Cardiac muscle cell (in vitro differentiated cells and primary cell): ENCODE measurements at regions not wholly inside any gene's neighbourhood (a gene's known extent, or its start where the extent isn't known, plus 50 kb on each side); places are given as distances from the start of the nearest gene placed in this dataset.
A peak's percentile ranks its signal among the peaks of the same experiment; 100 is the strongest.

ENCODE experiments used
- DNase-seq, 2 donors: peaks; one replicate each; pipeline versions ENCODE4 v3.0.0 to v3.0.0-alpha.2; 2010 to 2017; ENCODE audit warnings: low read depth in 1 of 2, low spot score in 1 of 2
- H3K27ac ChIP-seq: fragments of 200-600 bp; sonication (generic); 2 replicates; pipeline ENCODE4 v1.5.1; 2016
- H3K27me3 ChIP-seq: fragments of 200-600 bp; sonication (generic); 2 replicates; pipeline ENCODE4 v1.6.0; 2016; ENCODE audit warnings: control low read depth
- H3K36me3 ChIP-seq: fragments of 200-600 bp; sonication (generic); 2 replicates; pipeline ENCODE4 v1.5.1; 2016; ENCODE audit warnings: control low read depth
- H3K4me1 ChIP-seq: fragments of 200-600 bp; sonication (generic); 2 replicates; pipeline ENCODE4 v1.8.1; 2017; ENCODE audit warnings: low read depth, mild to moderate bottlenecking, mixed run types
- H3K4me3 ChIP-seq: fragments of 200-600 bp; sonication (generic); 2 replicates; pipeline ENCODE4 v1.5.1; 2016; ENCODE audit warnings: mild to moderate bottlenecking
- H3K9me3 ChIP-seq: fragments of 200-600 bp; sonication (generic); 2 replicates; pipeline ENCODE4 v1.5.1; 2017; ENCODE audit warnings: low read depth, mild to moderate bottlenecking, control low read depth
- TF ChIP-seq, protein P1 (sequence below): IDR thresholded peaks from 2 replicates; pipeline ENCODE4 v1.5.1; 2012; ENCODE audit warnings: low read depth, mild to moderate bottlenecking, low read length

DNA sequence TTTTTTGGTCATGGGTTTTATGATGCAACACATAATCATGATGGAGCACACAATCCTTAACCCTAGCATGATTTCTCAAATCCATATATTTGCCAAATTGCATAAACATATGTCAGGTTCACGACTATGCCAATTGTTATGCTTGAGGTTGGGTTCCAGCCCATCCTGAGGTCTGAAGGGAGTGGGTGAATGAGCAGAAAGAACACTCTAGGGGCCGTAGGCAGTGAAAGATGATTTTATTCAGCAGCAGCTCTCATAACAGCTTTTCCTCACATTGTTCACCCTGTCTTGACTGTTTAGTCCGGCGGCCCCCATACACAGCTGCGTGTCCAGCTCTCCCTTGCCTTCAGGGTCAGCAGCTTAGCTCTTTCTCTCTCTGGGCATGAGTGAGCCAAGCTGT lies 627.7 kb downstream of the PLA2G4A start:
- H3K27ac ChIP-seq, result no peak overlapping the region
- TF ChIP-seq, protein P1, sequence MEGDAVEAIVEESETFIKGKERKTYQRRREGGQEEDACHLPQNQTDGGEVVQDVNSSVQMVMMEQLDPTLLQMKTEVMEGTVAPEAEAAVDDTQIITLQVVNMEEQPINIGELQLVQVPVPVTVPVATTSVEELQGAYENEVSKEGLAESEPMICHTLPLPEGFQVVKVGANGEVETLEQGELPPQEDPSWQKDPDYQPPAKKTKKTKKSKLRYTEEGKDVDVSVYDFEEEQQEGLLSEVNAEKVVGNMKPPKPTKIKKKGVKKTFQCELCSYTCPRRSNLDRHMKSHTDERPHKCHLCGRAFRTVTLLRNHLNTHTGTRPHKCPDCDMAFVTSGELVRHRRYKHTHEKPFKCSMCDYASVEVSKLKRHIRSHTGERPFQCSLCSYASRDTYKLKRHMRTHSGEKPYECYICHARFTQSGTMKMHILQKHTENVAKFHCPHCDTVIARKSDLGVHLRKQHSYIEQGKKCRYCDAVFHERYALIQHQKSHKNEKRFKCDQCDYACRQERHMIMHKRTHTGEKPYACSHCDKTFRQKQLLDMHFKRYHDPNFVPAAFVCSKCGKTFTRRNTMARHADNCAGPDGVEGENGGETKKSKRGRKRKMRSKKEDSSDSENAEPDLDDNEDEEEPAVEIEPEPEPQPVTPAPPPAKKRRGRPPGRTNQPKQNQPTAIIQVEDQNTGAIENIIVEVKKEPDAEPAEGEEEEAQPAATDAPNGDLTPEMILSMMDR, result no peak

DNA sequence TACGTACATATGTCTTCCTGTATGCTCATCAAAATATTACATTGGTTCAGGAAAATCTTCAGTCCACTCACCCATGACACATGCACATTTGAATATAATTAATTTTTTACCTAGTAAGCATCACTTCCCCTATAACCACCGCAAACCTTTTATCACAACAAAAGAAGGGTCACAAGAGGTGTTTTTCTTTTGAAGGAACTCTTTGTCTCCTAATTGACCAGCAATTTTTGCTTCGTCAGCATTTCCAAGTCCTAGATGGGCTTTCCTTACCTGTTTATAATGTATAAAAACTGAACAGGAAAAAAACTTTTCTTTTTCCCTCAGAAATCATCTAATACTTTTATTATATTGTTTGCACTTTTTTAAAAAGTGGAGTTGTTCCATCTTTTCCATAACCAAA lies 631.3 kb downstream of the PLA2G4A start:
- Histone ChIP-seq H3K27ac (no peak overlapping the region), H3K36me3 (no peaks in the 10 kb centered on the region), H3K4me3 (no peak overlapping the region), H3K9me3 (no peaks in the 10 kb centered on the region), H3K27me3 (no peaks in the 10 kb centered on the region), H3K4me1 (no peaks in the 10 kb centered on the region)
- TF ChIP-seq, protein P1, result no peak
- DNase-seq, result no peak

More for the DNA sequence above, 627.7 kb downstream of the PLA2G4A start:
- Histone ChIP-seq H3K9me3 (no peaks in the 10 kb centered on the region), H3K36me3 (no peaks in the 10 kb centered on the region), H3K4me1 (no peaks in the 10 kb centered on the region), H3K4me3 (no peak overlapping the region), H3K27me3 (no peaks in the 10 kb centered on the region)
- no peak for DNase-seq

DNA sequence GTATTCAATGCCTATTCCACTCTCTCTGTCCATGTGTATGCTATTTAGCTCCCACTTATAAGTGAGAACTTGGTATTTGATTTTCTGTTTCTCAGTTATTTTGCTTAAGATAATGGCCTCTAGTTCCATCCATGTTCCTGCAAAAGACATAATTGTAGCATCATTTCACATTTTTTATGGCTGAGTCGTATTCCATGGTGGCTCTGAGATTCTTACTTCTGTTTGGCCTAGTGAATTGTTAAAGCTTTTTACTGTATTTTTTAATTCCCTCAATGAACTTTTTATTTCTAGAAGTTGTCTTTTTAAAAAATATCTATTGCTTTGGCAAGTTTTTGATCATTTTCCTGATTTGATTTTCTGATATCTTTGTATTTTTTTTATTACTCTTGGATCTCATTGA lies 635.6 kb downstream of the PLA2G4A start:
- H3K9me3 ChIP-seq, result no peaks in the 10 kb centered on the region
- DNase-seq, result no peak
- H3K36me3 ChIP-seq, result no peaks in the 10 kb centered on the region
- no peak overlapping the region for H3K4me3 ChIP-seq
- H3K27me3 ChIP-seq, result no peaks in the 10 kb centered on the region
- no peaks in the 10 kb centered on the region for H3K4me1 ChIP-seq
- TF ChIP-seq, protein P1, result no peak
- H3K27ac ChIP-seq, result no peak overlapping the region

DNA sequence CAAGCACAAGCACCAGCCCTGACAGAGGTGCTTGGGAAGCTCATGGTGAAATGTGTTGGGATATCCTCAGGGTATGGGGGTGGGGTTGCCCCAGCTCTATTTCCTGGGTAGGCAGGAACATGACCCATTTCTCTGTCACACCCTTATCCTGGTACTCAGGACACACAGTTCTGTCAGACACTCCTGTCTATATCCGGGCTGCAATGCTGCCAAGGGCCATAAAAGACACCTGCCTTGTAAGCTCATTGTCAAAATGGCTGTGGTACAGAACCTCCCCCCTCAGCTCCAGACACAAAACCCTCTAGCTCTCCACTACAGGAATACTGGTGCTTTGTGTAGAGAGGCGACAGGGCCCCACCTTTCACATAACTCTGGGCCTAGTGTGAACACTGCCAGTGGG lies 636.7 kb downstream of the PLA2G4A start:
- TF ChIP-seq, protein P1, result no peak
- no peak overlapping the region for H3K27ac ChIP-seq
- DNase-seq, result no peak
- no peak overlapping the region for H3K4me3 ChIP-seq
- no peaks in the 10 kb centered on the region for H3K27me3 ChIP-seq
- no peaks in the 10 kb centered on the region for H3K4me1 ChIP-seq
- H3K36me3 ChIP-seq, result no peaks in the 10 kb centered on the region
- no peaks in the 10 kb centered on the region for H3K9me3 ChIP-seq

DNA sequence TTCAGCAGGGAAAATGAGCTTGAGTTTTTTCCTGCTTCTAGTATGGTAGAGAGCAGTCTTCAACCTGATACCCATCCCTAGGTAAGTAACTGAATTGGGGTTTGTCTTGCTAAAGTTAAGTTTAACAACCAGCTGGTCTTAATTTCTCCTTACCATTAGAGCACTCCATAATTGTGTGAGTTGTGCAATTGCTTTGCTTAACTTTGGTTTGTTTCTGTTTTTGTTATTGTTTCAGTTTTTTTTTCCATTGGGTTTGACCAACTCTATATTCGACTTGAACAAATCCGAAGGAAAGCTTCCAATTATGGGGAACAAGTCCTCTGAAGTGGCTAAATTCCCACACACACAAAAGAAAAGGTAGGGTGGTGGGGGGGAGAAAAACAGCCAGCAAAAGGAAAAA lies 641.1 kb downstream of the PLA2G4A start:
- Histone ChIP-seq H3K27me3 (no peaks in the 10 kb centered on the region), H3K9me3 (no peaks in the 10 kb centered on the region), H3K4me3 (no peak overlapping the region), H3K27ac (no peak overlapping the region), H3K36me3 (no peaks in the 10 kb centered on the region), H3K4me1 (no peaks in the 10 kb centered on the region)
- TF ChIP-seq, protein P1, result no peak
- no peak for DNase-seq

DNA sequence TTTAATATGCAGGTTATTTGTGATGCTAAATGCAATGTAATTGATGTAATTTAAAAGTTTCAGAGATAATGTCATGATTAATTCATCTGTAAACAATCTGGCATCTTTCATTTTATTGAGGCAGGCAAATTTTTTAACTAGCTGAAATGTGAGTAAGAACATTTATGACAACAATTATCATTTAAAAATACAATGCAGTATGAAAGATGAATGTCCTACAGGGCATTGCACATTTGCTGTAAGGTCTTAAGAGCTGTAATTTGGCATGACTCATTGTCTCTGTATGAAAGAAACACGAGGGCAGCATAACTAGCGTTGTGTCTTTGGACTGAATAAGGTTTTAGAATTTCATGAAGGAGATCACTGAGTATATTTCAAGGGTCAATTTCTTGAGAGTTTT lies 642.8 kb downstream of the PLA2G4A start:
- Histone ChIP-seq H3K4me3 (no peak overlapping the region), H3K27me3 (no peaks in the 10 kb centered on the region), H3K27ac (no peak overlapping the region), H3K36me3 (no peaks in the 10 kb centered on the region), H3K4me1 (no peaks in the 10 kb centered on the region), H3K9me3 (no peaks in the 10 kb centered on the region)
- DNase-seq, result peak in 1 of 2 donors; percentile 6
- TF ChIP-seq, protein P1, result no peak
